Gastrocnemius medialis (tissue), 4 donors: ENCODE measurements at regions not wholly inside any gene's neighbourhood (a gene's known extent, or its start where the extent isn't known, plus 50 kb on each side); places are given as distances from the start of the nearest gene placed in this dataset.

Experiments
- POLR2A ChIP-seq, 2 donors: fragments of 450-650 bp; IDR thresholded peaks; one replicate each; pipeline ENCODE4 v1.6.1; 2017; ENCODE audit warnings: antibody characterized with exemption in 2 of 2, mild to moderate bottlenecking in 2 of 2, moderate library complexity in 2 of 2
- TF ChIP-seq, protein P1 (sequence below), 5 experiments: fragments of 450-650 bp in 3 of 5; fragments of 200-600 bp in 2 of 5; sonication (generic) in 2 of 5; IDR thresholded peaks in 4 of 5; conservative IDR thresholded peaks in 1 of 5; 1 replicate in 4 of 5; 2 replicates in 1 of 5; pipeline ENCODE4 v1.5.1; 2016 to 2019; ENCODE audit warnings: antibody characterized with exemption in 5 of 5, mild to moderate bottlenecking in 3 of 5, moderate library complexity in 3 of 5

DNA sequence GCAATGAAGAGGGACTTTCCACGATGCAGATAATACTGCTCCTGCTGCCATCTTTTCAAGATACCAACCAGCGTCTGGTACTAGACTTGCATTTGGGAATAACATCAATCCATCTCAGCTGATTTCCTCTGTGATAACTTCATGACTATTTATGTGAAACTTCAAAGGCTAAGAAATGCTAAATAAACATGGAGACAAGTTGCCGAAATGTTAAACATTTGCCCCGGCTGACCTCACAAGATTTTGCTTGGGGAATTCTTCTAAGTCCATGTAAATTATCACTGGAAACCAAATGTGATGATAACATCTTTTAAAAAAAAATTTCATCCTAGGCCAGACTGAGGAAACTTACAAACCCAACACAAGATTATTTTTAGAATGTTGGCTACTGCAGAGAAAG, 185.8 kb upstream of the PRICKLE2 start:
- TF ChIP-seq, protein P1, sequence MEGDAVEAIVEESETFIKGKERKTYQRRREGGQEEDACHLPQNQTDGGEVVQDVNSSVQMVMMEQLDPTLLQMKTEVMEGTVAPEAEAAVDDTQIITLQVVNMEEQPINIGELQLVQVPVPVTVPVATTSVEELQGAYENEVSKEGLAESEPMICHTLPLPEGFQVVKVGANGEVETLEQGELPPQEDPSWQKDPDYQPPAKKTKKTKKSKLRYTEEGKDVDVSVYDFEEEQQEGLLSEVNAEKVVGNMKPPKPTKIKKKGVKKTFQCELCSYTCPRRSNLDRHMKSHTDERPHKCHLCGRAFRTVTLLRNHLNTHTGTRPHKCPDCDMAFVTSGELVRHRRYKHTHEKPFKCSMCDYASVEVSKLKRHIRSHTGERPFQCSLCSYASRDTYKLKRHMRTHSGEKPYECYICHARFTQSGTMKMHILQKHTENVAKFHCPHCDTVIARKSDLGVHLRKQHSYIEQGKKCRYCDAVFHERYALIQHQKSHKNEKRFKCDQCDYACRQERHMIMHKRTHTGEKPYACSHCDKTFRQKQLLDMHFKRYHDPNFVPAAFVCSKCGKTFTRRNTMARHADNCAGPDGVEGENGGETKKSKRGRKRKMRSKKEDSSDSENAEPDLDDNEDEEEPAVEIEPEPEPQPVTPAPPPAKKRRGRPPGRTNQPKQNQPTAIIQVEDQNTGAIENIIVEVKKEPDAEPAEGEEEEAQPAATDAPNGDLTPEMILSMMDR (IDR thresholded peaks at IDR 0.05 in 4 of 5, conservative IDR thresholded peaks at IDR 0.05 in 1 of 5) = no peak
- TF ChIP-seq POLR2A (IDR thresholded peaks at IDR 0.05) = no peak
